Inflammatory macrophage treated with lipopolysaccharide for 1 hour (primary cell): ENCODE measurements at regions not wholly inside any gene's neighbourhood (a gene's known extent, or its start where the extent isn't known, plus 50 kb on each side); places are given as distances from the start of the nearest gene placed in this dataset.

Experiments
- DNase-seq, 2 donors: peaks; one replicate each; pipeline ENCODE4 v3.0.0-alpha.2; 2020 to 2022

DNA sequence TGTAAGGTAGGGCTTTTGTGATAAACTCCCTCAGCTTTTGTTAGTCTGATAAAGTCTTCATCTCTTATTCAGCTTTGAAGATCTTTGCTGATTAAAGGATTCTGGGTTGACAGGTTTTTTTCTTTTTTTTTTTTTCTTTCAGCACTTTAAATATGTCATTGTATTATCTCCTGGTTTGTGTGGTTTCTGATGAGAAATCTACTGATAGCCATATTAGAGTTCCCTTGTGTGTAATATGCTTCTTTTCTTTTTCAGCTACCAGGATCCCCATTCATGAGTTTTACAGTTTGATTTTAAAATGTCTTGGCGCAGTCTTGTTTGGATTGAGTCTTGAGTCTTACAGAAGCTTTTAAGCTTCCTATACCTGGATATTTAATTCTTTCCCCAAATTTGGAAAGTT lies 504.5 kb downstream of the TLL1 start:
- DNase-seq = no peak

DNA sequence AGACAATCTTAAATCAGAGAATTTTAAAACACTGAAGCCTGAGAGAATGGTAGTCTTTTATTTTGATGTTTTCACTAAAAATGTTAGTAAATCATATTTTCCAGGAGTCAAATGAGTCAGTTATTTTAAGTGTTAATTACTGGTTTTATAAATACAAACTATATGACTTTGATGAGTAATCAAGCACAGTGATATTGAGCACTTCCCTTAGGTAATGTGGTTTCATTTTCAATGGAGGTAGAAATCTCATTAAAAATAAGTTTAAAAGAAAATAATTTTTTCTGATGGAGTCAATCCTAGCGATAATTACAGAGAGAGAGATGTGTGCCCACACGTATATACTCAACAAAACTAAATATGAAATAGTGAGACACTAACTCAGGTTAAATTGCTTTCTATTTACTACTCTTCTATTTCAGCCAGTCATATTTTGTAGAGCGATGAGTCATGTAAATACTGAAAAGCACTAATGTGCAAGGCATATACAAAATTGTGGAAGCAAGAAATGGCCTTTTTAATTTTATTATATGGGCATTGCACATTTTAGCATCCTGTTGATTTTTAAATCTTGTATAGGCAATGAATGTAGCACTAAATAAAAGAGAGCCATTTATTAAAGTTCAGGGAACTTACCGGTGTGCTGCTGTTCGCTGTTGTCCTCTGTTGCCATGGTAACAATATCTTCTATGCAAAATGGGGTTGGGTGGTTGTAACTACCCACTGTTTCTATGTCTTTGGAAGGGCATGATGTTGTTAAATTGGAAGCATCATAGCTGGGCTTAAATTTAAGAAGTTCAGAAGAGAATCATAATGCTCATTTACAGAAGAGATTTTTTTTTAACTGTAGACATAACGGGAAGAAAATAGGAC lies 513.7 kb downstream of the TLL1 start:
- DNase-seq = no peak

- DNase-seq = no peak
Observed at GRCh38 chr4:166391501-166391900, 518.5 kb downstream of the TLL1 start.

DNA sequence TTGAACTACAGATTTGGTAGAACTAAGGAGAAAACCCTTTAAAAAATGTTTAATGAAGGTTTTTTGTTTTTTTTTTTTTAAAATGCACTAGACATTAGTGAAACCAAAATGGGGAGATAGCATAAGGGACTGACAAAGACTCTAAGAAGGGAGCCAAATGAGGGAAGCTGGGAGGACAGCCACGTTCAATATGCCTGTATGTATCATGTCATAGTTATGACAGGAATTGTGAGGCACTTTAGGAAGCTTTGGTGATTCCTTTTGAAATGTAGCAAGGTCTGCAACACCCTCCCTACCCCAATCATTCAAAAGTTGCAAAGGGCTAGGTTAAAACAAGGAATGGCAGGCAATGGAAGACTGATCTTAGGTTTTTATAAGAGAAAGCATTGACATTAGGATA lies 526.0 kb downstream of the TLL1 start:
- DNase-seq = no peak

GRCh38 chr4:166400270-166400894 lies 527.3 kb downstream of the TLL1 start:
- DNase-seq = no peak

DNA sequence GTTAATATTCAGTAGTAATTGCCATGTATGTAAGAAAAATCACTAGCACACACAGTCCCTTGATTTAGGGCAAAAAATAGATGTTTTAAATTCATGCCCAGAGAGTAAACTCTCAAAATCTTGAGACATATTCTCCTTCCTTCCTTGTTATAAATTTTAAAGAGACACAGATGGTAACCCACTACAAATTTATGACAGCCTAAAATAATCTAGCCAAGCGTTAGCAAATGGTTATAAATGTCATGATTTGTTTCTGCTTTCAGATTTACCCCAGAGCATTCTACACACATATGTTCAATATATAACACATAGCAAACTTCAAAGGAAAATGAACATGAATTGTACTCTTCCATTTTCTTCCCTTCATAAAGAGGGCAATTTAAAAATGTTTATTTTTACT lies 540.3 kb downstream of the TLL1 start:
- no peak for DNase-seq

- no peak for DNase-seq
Observed at GRCh38 chr4:166414431-166414830, 541.4 kb downstream of the TLL1 start.

DNA sequence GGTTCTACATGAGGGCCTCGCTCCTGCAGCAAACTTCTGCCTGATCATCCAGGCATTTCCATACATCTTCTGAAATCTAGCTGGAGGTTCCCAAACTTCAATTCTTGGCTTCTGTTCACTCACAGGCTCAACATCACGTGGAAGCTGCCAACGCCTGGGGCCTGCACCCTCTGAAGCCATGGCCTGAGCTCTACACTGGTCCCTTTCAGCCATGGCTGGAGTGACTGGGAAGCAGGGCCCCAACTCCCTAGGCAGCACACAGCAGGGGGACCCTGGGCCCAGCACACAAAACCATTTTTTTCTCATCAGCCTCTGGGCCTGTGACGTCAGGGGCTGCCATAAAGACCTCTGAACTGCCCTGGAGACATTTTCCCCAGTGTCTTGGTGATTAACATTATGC lies 542.7 kb downstream of the TLL1 start:
- DNase-seq = no peak

GRCh38 chr4:166421556-166422156 lies 548.6 kb downstream of the TLL1 start:
- no peak for DNase-seq

DNA sequence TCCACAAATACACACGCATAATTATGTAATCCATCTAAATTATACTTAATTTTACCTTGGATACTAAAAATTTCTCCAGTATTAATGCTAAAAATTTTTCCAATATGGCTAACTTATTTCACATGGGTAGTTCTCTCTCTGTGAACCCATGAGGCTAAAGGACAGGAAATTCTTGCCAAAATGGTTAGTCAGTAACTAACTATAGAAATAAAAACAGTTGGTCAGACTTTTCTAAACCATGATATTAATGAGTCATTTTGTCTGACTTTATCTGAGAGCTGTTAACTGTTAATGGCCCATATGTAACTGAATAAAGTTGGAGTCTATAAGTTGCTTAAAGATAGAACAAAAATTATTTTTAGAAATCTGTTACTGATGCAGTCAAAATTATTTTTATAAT lies 549.4 kb downstream of the TLL1 start:
- DNase-seq = no peak

GRCh38 chr4:166426300-166426863 lies 553.3 kb downstream of the TLL1 start:
- no peak for DNase-seq

GRCh38 chr4:166432125-166432524 lies 559.1 kb downstream of the TLL1 start:
- DNase-seq = no peak

DNA sequence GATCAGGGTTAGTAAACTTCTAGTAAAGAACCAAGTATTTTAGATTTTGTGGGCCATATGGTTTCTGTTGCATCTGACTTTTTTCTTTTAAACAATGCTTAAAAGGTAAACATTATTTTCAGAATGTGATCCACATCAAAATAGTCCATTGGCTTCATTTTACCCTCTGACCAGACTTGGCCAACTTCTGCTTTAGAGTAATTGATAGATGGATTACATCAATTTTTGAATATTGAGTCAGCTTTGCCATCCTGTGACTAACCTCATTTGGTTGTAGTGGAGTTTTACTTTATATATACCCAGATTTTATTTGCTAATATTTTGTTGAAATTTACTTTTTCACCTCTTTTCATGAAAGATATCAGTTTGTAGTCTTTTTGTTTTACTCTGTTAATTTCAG lies 559.8 kb downstream of the TLL1 start:
- DNase-seq = no peak

GRCh38 chr4:166435449-166435848 lies 562.4 kb downstream of the TLL1 start:
- DNase-seq = no peak

- DNase-seq = no peak
Observed at GRCh38 chr4:166458756-166459155, 585.7 kb downstream of the TLL1 start.

DNA sequence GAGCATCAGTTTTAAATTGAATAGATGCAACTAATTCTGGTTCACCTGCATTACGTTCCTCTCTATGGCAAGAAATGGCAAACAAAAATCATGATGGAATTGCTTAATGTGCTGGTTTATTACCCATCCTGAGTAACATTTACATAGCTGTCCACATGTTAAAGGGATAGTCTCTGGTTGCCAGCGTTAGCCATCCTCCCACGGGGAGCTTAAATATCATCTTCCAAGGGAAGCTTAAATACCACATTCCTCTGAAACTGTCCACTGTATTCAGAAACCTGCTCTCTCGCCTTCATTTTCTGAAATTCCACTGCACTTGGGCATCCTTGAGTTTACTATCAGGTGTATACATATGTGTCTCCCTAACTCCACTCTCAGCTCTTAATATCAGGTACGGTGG lies 586.6 kb downstream of the TLL1 start:
- no peak for DNase-seq

DNA sequence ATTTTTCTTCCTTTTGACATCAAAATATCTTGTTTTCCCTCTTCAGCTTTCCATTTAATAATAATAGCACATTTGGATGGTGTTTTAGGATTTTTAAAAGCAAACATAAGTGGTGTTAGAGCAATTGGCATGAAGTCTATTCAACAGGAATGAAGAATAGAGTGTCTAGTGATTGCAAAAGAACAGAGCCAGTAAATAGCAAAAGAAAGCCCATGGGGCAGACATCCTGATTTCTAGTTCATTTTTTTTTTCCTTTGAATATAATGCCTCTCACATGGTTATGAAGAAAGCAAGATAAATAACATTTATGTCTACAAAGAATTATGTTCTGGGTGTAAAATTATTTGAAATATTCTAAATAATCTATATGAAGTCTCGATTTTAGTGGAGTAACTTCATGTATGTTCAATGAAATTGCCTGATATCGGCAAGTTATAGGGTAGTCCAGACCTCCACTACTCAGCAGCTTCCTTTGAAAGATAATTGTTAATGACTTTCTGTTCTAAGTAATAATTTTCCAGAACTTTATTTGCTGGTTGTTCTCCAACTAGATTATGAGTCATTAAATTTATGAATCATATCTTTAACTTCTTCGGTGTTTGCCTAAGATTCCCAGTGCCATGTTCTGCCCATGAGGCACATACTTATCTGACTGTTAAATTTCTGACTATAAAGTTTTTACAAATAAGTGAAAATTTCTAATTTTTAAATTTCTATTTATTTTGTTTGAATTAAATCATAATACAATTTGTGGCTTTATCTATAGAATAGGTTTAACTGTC lies 587.9 kb downstream of the TLL1 start:
- DNase-seq = no peak

DNA sequence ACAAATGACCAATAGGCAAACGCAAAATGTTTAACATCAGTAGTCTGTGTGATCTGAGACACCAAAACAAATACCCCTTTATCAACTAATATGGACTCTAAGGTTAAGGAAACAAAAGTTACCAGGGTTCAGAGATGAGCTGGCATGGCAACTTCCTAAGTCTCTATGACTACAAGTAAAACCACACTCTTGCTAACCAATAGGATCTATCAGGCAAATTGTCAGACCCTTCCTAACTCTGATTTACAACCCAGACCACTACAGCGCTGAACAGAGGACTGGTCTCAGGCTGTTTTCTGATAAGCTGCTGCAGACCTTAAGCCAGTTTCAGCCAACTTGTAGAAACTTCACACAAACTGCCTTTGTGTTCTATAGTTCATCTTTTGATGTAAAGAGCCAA lies 608.0 kb downstream of the TLL1 start:
- no peak for DNase-seq

DNA sequence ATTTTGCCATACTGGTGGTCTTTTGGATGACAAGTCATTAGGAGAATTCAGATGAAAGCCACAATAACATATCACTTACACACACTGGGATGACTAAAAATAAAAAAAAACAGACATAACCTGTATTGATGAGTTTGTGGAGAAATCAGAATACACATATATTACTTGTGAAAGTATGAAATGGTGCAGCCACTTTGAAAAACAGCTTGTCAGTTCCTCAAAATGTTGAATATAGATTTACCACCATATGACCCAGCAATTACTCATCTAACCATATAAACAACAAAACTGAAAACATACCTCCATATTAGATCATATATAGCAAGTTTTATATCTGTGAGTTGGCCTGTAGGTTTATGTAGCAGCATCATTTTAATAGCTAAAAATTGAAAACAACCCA lies 608.7 kb downstream of the TLL1 start:
- no peak for DNase-seq

DNA sequence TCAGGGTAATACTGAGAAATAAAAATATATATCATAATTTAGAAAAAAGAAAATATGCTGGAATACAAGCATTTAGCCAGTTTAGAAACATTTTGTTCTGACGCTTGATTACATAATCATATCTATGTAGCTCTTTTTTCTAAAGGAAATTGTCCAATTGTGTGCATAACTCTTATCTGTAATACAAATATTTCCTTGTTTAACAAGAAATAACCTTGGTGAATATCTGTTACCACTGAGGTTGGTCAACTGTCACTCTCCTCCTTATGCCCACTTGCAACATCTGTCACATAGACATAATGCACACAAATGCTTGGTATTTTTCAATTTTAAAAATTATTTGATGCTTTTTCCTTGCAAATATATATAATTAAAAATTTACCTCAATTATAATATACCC lies 609.7 kb downstream of the TLL1 start:
- no peak for DNase-seq

DNA sequence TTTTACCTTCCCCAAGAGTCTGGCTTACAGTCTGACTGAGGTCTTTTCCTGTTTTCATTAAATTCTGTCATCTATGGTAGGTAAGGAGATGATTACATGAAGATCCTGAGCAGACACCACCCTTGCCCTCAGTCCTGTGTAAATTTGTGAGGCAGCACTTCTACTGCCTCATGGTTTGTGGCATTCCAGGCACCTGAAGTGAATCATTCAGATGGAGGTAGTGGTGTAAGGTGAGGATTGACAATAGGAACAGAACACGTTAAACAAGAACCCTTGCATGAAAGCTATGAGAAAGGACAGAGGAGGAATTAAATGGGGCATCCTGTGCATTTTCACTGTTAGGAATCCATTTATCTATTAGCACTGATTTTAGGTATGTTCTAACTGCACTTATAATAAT lies 618.6 kb downstream of the TLL1 start:
- DNase-seq = no peak

DNA sequence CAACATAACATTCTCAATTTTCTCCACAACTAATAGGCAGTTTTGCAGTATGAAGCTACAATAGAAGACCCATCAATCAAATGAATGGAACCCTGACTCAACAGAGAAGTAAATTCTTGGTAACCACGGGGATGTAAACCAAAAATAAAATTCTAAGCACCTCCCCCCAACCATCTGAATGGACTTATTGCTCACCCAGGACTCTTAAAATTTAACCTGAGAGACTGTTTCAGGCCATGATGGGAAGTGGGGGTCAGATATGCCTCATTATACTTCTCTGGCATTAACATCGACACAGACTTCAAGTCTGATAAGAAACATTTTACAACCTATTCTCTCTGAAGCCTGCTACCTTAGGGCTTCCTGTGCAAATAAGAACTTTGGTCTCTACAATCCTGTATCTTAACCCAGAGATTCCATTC lies 620.9 kb downstream of the TLL1 start:
- no peak for DNase-seq

- DNase-seq = no peak
Observed at GRCh38 chr4:166498546-166498945, 625.5 kb downstream of the TLL1 start.
